Activated CD8-positive, alpha-beta memory T cell treated with anti-CD3 and anti-CD28 coated beads, Interleukin-2, amount 50 U/mL, for 24 hours (primary cell): ENCODE measurements at regions not wholly inside any gene's neighbourhood (a gene's known extent, or its start where the extent isn't known, plus 50 kb on each side); places are given as distances from the start of the nearest gene placed in this dataset.

ENCODE experiments used
- DNase-seq: peaks from one replicate; pipeline ENCODE4 v3.0.0-alpha.2; 2020; ENCODE audit errors: extremely low read depth

GRCh38 chr15:93730724-93731123 is 500.6 kb upstream of the MCTP2 start:
- no peak for DNase-seq

GRCh38 chr15:93722165-93722564 is 509.2 kb upstream of the MCTP2 start:
- DNase-seq, result no peak

DNA sequence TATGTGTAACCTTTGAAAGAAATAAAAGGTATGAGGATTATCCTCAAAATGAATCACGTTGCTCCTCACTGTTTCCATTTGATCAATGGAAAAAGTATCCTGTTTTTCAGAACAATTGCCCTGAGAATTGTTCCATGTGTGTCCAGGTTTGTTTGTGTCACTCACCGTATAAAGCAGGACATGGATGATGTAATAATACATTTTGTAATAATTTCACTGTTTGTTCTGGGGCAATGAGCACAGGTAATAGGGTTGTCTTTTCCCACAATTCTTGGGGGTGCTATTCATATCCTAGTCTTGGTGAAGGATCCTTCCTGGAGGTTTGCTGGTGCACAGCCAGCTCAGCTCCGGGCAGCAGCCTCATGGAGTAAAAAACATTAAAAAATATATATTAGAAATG is 510.8 kb upstream of the MCTP2 start:
- DNase-seq, result no peak

DNA sequence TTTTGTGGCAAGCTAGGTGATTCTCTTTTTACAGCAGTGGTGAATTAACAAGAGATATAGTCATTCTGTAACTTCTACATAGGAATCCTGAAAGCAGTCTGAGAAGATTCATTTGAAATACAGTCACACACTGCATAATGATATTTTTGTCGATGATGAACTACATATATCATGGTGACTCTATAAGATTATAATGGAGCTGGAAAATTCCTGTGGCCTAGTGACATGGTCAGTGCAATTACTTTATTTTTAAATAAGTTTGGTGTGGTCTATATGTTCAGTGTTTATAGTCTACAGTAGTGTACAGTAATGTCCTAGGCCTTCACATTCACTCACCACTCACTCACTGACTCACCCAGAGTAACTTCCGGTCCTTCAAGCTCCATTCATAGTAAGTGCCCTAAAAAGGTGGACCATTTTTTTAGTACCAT is 511.4 kb upstream of the MCTP2 start:
- DNase-seq, result no peak

- no peak for DNase-seq
These were observed 514.6 kb upstream of the MCTP2 start for GRCh38 chr15:93716615-93717231.

DNA sequence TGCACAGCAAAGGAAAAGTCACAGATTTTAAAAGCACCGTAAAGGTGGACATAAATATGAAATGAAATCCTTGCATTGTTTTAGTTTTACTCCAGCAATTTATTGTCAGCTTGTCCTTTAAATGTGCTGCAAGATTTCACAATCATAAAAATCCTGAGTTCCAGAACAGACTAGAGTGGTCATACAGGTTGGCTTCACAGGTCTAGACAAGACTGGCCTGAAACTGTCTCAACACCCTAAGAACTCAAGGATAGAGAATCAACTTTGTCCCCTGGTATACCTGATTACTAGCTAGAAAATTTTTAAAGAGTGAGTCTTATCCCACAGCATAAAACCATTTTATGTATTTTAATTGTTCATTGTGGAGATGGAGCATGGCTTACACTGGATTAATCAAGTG is 521.7 kb upstream of the MCTP2 start:
- DNase-seq, result no peak

GRCh38 chr15:93708724-93709445 is 522.5 kb upstream of the MCTP2 start:
- DNase-seq, result no peak

GRCh38 chr15:93707751-93708150 is 523.6 kb upstream of the MCTP2 start:
- DNase-seq, result no peak

DNA sequence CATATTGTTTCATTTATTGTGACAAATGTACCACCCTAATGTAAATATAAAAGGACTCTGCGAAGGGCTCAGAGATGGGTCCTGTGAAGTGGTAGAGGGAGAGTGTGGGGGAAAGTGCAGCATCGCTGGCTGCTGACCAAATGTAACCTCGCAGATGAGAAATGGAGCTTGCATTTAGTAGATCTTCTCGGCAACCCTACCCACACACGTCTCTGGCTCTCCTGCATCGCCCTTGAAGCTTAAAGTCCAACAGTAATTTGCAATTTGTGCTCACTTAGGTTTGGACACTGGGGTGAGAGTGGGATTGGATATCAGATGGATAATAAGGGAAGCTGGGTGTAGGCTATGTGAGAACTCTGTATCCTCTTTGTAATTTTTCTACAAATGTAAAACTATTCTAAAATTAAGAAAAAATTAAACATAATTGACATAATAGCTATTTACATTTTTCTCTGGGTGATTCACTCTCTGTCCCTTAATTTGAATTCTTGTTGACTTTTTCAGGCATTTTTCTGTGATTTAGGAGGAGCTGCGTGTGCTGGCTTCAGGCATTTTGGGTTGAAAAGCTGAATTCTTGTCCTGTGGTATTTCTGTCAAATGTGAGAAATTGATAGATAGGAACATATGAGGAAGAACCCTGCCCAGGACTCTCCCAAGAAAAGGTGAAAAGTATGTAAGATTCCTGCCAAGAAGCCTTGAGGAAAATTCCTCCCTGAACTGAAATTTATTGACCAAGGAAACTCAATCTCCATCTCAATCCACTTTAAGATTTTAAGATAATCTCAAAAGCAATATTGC is 524.7 kb upstream of the MCTP2 start:
- DNase-seq, result no peak

DNA sequence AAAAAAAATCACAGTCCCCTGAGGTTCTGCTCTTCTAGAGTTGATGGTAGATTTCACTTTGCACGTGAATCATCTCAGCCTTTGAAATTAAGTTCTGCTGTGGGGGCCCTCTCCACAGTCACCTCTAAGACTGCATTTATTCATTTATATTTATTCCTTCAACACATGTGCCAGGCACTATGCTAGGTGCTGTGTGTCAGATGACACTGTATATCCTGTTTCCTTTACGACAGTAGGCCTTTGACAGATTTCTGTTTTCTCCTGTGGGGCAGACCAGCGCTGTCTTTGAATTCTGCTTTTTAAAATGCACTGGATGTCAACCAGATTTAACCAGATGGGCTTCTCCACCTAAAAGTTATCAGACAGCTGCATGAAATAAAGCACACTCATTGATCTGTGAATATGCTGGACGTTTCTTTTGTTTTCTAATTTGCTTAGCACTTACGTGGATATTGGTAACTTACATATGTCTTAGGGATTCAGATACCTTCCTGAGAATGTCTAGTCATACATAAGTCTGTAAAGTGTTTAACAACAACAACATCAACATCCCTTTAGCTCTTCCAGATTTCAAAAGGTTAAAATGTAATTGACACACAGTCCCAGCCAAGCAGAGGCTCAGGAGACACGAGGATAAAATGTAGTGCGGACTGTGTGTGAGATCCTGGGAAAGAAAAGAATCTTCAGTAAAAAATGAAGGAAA is 525.5 kb upstream of the MCTP2 start:
- DNase-seq, result no peak

DNA sequence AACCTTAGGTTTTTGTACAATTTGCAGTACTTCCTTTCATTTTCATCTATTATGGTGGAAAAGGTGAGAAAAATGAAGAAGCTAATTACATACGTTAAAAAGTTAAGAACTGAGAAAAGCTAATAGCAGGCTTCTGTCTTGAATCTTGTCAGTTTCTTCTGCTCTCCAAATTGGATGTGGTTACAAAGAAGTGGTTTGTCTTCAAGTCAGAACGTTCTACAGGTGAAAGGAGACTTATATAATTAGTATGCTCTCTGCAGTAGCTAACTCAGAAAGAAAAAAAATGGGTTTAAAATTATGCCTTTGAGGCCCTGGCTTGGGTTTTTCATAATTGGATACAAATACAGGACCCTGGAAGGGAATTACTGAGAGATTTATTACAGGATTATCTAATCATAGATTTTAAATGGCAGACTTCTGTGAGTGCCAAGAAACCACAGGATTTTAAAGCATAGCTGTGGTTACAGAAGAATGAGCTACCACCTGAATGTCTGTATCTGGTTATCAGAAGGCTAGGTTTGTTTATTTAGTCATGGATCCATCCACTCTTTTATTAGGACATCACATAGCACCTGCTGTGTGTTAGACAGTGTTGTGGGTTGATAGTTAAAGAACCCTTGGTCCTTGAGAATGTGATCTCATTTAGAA is 528.1 kb upstream of the MCTP2 start:
- no peak for DNase-seq

- DNase-seq, result no peak
These were observed 531.3 kb upstream of the MCTP2 start for GRCh38 chr15:93700051-93700450.

DNA sequence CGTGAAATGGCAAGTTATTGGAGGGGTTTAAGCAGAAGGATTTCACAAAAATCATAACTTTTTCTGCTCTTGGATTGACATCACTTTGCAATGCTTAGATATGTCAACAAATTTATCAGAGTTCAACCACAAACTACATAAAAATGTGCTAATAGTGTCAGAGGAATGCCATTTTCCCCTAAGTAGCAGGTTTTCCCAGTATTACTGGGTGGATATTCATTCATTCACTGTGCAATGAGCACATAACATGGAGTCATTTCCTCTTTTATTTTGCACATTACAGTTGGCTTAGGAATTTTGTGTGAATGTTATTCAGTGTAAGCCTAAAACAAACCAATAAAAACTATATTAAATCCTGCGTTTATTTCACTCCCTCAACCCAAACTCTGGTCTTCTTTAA is 537.3 kb upstream of the MCTP2 start:
- DNase-seq, result no peak

DNA sequence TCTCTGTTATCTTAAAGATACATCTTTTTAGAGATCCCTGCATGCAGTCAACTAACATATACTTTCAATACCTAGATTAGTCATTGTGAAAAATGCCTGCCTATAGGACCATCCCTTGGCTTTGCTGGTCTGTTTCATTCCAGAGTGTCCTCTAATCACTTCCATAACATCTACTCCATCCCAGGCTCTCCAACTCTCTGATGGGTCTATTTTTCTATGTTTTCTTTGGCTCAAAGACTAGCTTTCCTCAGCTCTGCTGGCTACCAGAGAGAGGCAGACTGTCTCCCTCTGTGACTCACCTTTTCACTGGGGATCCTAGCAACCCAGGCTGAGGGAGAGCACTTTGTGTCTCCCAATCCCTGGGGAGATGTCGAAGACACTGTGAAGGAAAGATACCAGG is 547.7 kb upstream of the MCTP2 start:
- DNase-seq, result no peak

DNA sequence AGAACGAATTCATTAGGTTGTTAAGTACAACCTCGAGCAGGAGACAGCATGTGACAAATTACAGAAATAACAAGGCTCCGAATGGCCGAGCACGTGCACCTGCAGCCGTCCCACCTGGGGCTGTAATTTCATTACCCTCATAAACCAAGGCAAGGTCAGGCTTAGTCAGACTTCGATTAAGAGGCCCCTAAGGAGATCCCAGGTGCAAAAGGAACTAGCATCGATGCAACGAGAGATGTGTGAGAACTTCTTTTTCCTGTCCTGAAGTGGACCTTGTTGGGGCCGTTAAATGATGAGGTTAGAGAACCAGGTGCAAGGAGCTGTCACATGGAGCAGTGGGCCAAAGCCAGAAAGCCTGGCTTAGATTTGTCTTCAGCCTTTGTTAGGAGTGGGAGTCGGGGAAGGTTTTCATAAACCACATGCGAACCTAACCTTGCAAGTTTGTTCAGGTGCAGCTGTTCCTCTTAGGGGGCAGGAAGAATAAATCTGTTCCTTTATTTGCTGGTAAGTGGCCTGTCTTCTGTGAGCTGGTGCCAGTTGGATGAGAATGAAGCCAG is 559.9 kb upstream of the MCTP2 start:
- DNase-seq, result no peak

GRCh38 chr15:93670931-93671330 is 560.4 kb upstream of the MCTP2 start:
- no peak for DNase-seq

DNA sequence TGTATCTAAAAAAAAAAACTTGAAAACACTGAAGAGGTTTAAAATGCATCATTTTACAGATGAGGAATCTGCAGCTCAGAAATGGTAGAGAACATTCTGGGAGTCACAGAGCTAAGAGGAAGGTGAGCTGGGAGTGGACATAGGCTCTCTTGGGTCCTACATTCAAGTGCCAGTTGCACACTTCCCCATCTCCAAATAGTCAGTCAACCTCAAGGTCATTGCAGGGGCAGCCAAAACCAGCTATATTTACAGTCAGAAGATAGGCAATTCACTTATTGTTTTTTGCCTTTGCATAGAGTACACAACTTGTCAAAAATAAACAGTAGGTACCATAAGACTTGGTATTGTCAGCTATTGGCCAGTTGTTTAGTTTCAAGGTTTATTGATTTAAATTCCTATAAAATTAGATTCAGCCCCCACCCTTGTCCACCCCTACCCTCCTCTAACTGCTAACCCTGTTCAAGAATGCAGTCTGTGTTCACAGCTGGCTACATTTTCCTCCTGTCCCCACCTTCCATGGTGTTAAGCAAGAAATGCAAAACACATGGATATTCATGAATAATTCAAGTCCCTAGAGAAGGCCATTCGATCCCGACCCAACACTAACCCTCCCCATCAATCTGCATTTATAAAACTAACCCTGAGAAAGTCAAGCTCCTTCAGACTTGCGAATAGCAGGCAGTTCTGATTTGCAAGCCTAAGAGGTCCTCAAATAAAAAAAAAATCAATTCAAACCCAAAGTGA is 567.0 kb upstream of the MCTP2 start:
- DNase-seq, result no peak

DNA sequence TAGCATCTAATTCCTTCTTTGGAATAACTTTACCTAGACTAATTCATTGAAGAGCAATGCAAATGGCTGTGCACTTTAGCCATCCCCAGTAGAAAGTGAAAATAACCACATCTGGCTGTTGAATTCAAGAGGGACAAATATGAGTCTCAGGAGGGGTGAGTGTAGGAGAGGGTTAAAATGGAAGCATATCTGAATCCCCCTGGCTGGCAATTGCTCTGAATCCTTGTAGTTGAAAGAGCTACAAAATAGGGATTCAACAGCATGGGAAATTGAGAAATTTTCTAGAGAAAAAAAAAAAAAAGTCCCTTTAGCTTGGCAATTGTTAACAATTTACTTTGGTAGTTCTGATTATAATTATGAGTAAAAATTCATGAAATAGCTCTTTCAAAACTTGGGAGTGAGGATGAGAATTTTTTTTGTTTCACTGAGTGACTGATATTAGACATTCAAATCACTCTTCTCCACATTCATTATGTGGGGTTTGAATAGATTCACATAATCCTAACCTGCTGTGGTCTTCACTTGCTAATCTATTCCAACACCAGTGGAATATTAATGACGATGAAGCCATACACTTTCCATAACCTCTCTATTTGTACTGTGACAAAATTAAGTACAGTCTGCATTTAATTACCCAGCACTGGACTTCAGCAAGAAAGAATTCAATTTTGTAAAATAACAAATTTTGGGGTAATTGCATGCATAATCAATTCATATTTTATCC is 569.0 kb upstream of the MCTP2 start:
- no peak for DNase-seq

DNA sequence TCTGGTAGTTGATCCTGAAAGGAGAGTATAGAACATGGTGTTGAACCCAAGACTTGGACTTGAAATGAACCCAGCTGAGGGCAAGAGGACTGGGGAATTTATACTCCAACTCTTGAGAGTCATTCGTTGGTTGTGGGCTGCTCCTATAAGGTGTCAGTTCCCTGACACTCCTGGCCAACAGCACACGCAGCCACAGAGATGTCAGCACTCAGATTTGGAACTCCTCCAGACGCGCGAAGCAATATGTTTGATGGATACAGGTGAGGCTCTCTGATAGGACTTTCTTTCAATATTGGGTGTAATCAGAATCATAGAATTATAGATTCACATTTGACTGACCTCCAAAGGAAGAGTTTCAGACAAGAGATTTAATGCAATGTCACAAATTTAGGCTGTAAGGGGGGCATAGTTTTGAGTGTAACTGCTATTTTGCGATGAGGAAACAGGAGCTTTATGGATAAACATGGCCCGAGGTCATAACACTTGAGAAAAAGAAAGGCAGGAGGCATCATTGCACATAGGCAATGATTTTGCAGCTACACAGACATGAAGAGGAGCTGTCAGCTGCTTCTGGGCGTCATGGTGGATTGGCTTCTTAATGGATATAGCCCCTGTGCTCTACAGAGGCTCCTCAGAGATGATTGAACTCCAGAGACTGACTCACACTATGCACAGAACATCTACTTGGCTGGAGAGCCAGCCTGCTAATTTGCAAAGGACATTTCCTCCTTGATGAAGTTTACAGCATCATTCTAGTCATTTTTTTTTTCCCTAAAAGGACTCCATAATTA is 569.2 kb upstream of the RGMA start:
- no peak for DNase-seq
